Mesenchymal stem cell (in vitro differentiated cells and primary cell): ENCODE measurements at regions not wholly inside any gene's neighbourhood (a gene's known extent, or its start where the extent isn't known, plus 50 kb on each side); places are given as distances from the start of the nearest gene placed in this dataset.

ENCODE experiments used
- DNase-seq: peaks from one replicate; pipeline ENCODE4 v3.0.0-alpha.2; 2013
- H2AFZ ChIP-seq: one replicate; pipeline ENCODE4 v1.6.1; 2013; ENCODE audit warnings: low read depth, mild to moderate bottlenecking, control low read depth, inconsistent platforms, low read length, moderate library complexity
- H2AK5ac ChIP-seq: 2 replicates; pipeline ENCODE4 v1.6.1; 2013; ENCODE audit warnings: low read length, moderate library complexity, mild to moderate bottlenecking, inconsistent platforms; ENCODE audit not compliant: severe bottlenecking
- H2BK120ac ChIP-seq: one replicate; pipeline ENCODE4 v1.6.1; 2013; ENCODE audit warnings: low read depth, mild to moderate bottlenecking, inconsistent platforms, low read length, moderate library complexity
- H2BK12ac ChIP-seq, 2 experiments: one replicate each; pipeline ENCODE4 v1.6.1; 2013; ENCODE audit warnings: inconsistent platforms in 2 of 2, low read length in 2 of 2, mild to moderate bottlenecking in 2 of 2, moderate library complexity in 2 of 2, control low read depth in 1 of 2
- H2BK15ac ChIP-seq: one replicate; pipeline ENCODE4 v1.6.1; 2013; ENCODE audit warnings: mild to moderate bottlenecking, low read depth, inconsistent platforms; ENCODE audit not compliant: poor library complexity, severe bottlenecking
- H2BK5ac ChIP-seq: 2 replicates; pipeline ENCODE4 v1.6.1; 2013; ENCODE audit warnings: low read depth, mild to moderate bottlenecking, low read length, control low read depth, inconsistent platforms; ENCODE audit not compliant: poor library complexity, severe bottlenecking
- H3K14ac ChIP-seq, 2 experiments: one replicate each; pipeline ENCODE4 v1.6.1; 2013; ENCODE audit warnings: inconsistent platforms in 2 of 2, low read length in 2 of 2, control low read depth in 1 of 2, mild to moderate bottlenecking in 1 of 2, moderate library complexity in 1 of 2
- H3K18ac ChIP-seq, 2 experiments: one replicate each; pipeline ENCODE4 v1.6.1; 2013; ENCODE audit warnings: inconsistent platforms in 2 of 2, low read length in 2 of 2, control low read depth in 1 of 2, low read depth in 1 of 2, mild to moderate bottlenecking in 1 of 2
- H3K23ac ChIP-seq, 2 experiments: one replicate each; pipeline ENCODE4 v1.6.1; 2013; ENCODE audit warnings: inconsistent platforms in 2 of 2, low read length in 2 of 2, mild to moderate bottlenecking in 2 of 2, moderate library complexity in 2 of 2, control low read depth in 1 of 2
- H3K27ac ChIP-seq: 2 replicates; pipeline ENCODE4 v1.5.1; 2013; ENCODE audit warnings: mild to moderate bottlenecking, moderate library complexity, low read length, control low read depth, inconsistent platforms; ENCODE audit not compliant: poor library complexity, severe bottlenecking
- H3K27me3 ChIP-seq, 2 experiments: 2 replicates each; pipeline versions ENCODE4 v1.6.1 to v1.7.0; 2013; ENCODE audit warnings: low read length in 2 of 2, mild to moderate bottlenecking in 2 of 2, moderate library complexity in 2 of 2, control low read depth in 1 of 2, inconsistent platforms in 1 of 2; ENCODE audit not compliant: control insufficient read depth in 1 of 2, insufficient read depth in 1 of 2
- H3K36me3 ChIP-seq, 2 experiments: 2 replicates each; pipeline versions ENCODE4 v1.6.1 to v1.7.0; 2013; ENCODE audit warnings: low read length in 2 of 2, control low read depth in 1 of 2, inconsistent platforms in 1 of 2, low read depth in 1 of 2, mild to moderate bottlenecking in 1 of 2; ENCODE audit not compliant: insufficient read depth in 2 of 2, control insufficient read depth in 1 of 2
- H3K4ac ChIP-seq, 2 experiments: one replicate each; pipeline ENCODE4 v1.6.1; 2013; ENCODE audit warnings: inconsistent platforms in 2 of 2, low read length in 2 of 2, mild to moderate bottlenecking in 2 of 2, moderate library complexity in 2 of 2, control low read depth in 1 of 2, low read depth in 1 of 2
- H3K4me1 ChIP-seq: 2 replicates; pipeline ENCODE4 v1.6.1; 2013; ENCODE audit warnings: low read depth, low read length, control low read depth; ENCODE audit not compliant: control insufficient read depth, insufficient read depth
- H3K4me2 ChIP-seq: 2 replicates; pipeline ENCODE4 v1.6.1; 2013; ENCODE audit warnings: low read length, mild to moderate bottlenecking, inconsistent platforms; ENCODE audit not compliant: poor library complexity, severe bottlenecking
- H3K4me3 ChIP-seq, 2 experiments: 2 replicates each; pipeline versions ENCODE4 v1.5.1 to v1.7.0; 2013; ENCODE audit warnings: low read length in 2 of 2, mild to moderate bottlenecking in 2 of 2, control low read depth in 1 of 2, low read depth in 1 of 2; ENCODE audit not compliant: insufficient read depth in 1 of 2
- H3K79me1 ChIP-seq: replicated peaks from 2 replicates; pipeline ENCODE4 v1.6.1; 2013; ENCODE audit warnings: mild to moderate bottlenecking, control low read depth, low read length, inconsistent platforms; ENCODE audit not compliant: poor library complexity, severe bottlenecking
- H3K9ac ChIP-seq: 2 replicates; pipeline ENCODE4 v1.7.0; 2013; ENCODE audit warnings: mild to moderate bottlenecking, low read length, moderate library complexity
- H3K9me3 ChIP-seq: 2 replicates; pipeline ENCODE4 v1.7.0; 2013; ENCODE audit warnings: mild to moderate bottlenecking, low read length; ENCODE audit not compliant: control insufficient read depth
- H4K8ac ChIP-seq: one replicate; pipeline ENCODE4 v1.6.1; 2013; ENCODE audit warnings: inconsistent platforms, mild to moderate bottlenecking, low read length, moderate library complexity
- H4K91ac ChIP-seq: one replicate; pipeline ENCODE4 v1.6.1; 2013; ENCODE audit warnings: mild to moderate bottlenecking, low read length, inconsistent platforms
- WGBS: methylation state at CpG from one replicate; pipeline ENCODE4 v1.1.7; 2013; ENCODE audit warnings: mixed read lengths; 5-methylcytosine and 5-hydroxymethylcytosine counted together

GRCh38 chr13:84655677-84656076 is 773.4 kb upstream of the SLITRK1 start:
- Histone ChIP-seq H3K4me1 (no peaks in the 10 kb centered on the region), H3K9ac (no peak overlapping the region), H3K23ac (no peak overlapping the region), H3K4me2 (no peak overlapping the region), H2AK5ac (no peak overlapping the region), H2BK5ac (no peak overlapping the region), H3K36me3 (no peaks in the 10 kb centered on the region), H2BK120ac (no peak overlapping the region), H4K8ac (no peak overlapping the region), H3K9me3 (peaks cover 9% of the 10 kb centered on the region), H3K18ac (no peak overlapping the region), H3K79me1 (no peaks in the 10 kb centered on the region), H3K14ac (no peak overlapping the region), H3K4ac (no peak overlapping the region), H4K91ac (no peak overlapping the region), H2AFZ (no peak overlapping the region), H2BK15ac (no peak overlapping the region), H3K4me3 (no peak overlapping the region), H3K27ac (no peak overlapping the region), H3K27me3 (no peaks in the 10 kb centered on the region), H2BK12ac (no peak overlapping the region)
- WGBS: 85% methylated on average over 3 of the region's 3 CpGs
- DNase-seq: no peak

- WGBS: 61% methylated on average over 3 of the region's 5 CpGs
- H3K23ac ChIP-seq: no peak overlapping the region
- no peaks in the 10 kb centered on the region for H3K36me3 ChIP-seq
Measured at GRCh38 chr13:84654654-84655275, 772.5 kb upstream of the SLITRK1 start.

GRCh38 chr13:84653915-84654534 is 771.8 kb upstream of the SLITRK1 start:
- H3K4me1 ChIP-seq: no peaks in the 10 kb centered on the region
- WGBS: 84% methylated on average over 2 of the region's 3 CpGs
- no peaks in the 10 kb centered on the region for H3K36me3 ChIP-seq
- no peak overlapping the region for H2AFZ ChIP-seq
- no peak overlapping the region for H3K9ac ChIP-seq
- no peak overlapping the region for H2AK5ac ChIP-seq
- H4K91ac ChIP-seq: no peak overlapping the region
- no peaks in the 10 kb centered on the region for H3K79me1 ChIP-seq
- no peak overlapping the region for H2BK120ac ChIP-seq
- H3K14ac ChIP-seq: no peak overlapping the region
- no peak overlapping the region for H2BK15ac ChIP-seq
- H3K4me3 ChIP-seq: no peak overlapping the region
- no peak overlapping the region for H4K8ac ChIP-seq
- H3K18ac ChIP-seq: no peak overlapping the region
- no peak overlapping the region for H3K4me2 ChIP-seq
- H3K27ac ChIP-seq: no peak overlapping the region
- no peak for DNase-seq
- no peak overlapping the region for H2BK12ac ChIP-seq
- H3K23ac ChIP-seq: no peak overlapping the region
- no peak overlapping the region for H2BK5ac ChIP-seq
- no peaks in the 10 kb centered on the region for H3K27me3 ChIP-seq
- H3K4ac ChIP-seq: no peak overlapping the region
- H3K9me3 ChIP-seq: peaks cover 9% of the 10 kb centered on the region

More at GRCh38 chr13:84654654-84655275, 772.5 kb upstream of the SLITRK1 start:
- H3K27ac ChIP-seq: no peak overlapping the region
- H3K4me3 ChIP-seq: no peak overlapping the region
- no peak overlapping the region for H3K14ac ChIP-seq
- H2BK15ac ChIP-seq: no peak overlapping the region
- no peak overlapping the region for H4K8ac ChIP-seq
- no peak overlapping the region for H2BK120ac ChIP-seq
- H3K27me3 ChIP-seq: no peaks in the 10 kb centered on the region
- DNase-seq: no peak
- H3K4ac ChIP-seq: no peak overlapping the region
- H3K9me3 ChIP-seq: peaks cover 9% of the 10 kb centered on the region
- no peak overlapping the region for H3K18ac ChIP-seq
- H3K9ac ChIP-seq: no peak overlapping the region
- no peak overlapping the region for H3K4me2 ChIP-seq
- H2AFZ ChIP-seq: no peak overlapping the region
- no peaks in the 10 kb centered on the region for H3K4me1 ChIP-seq
- H2BK12ac ChIP-seq: no peak overlapping the region
- H3K79me1 ChIP-seq: no peaks in the 10 kb centered on the region
- no peak overlapping the region for H2AK5ac ChIP-seq
- H4K91ac ChIP-seq: no peak overlapping the region
- H2BK5ac ChIP-seq: no peak overlapping the region

GRCh38 chr13:84651705-84652104 is 769.4 kb upstream of the SLITRK1 start:
- Histone ChIP-seq H2AFZ (no peak overlapping the region), H2BK12ac (no peak overlapping the region), H3K4me1 (no peaks in the 10 kb centered on the region), H3K4ac (no peak overlapping the region), H2AK5ac (peak overlapping the region; percentile 28), H4K8ac (no peak overlapping the region), H3K4me3 (no peak overlapping the region), H3K27me3 (no peaks in the 10 kb centered on the region), H3K36me3 (no peaks in the 10 kb centered on the region), H3K23ac (no peak overlapping the region), H3K14ac (no peak overlapping the region), H3K79me1 (no peaks in the 10 kb centered on the region), H4K91ac (no peak overlapping the region), H3K9ac (no peak overlapping the region), H3K9me3 (peaks cover 9% of the 10 kb centered on the region), H2BK5ac (no peak overlapping the region), H3K18ac (no peak overlapping the region), H3K27ac (peak overlapping the region; percentile 57), H2BK15ac (no peak overlapping the region), H2BK120ac (no peak overlapping the region), H3K4me2 (no peak overlapping the region)
- 96% methylated on average over 3 of the region's 3 CpGs for WGBS
- no peak for DNase-seq
